Transverse colon (tissue), 4 donors: ENCODE measurements at regions not wholly inside any gene's neighbourhood (a gene's known extent, or its start where the extent isn't known, plus 50 kb on each side); places are given as distances from the start of the nearest gene placed in this dataset.

Experiments used
- DNase-seq: peaks from one replicate; pipeline ENCODE4 v3.0.0-alpha.2; 2019
- H3K27ac ChIP-seq, 4 donors: fragments of 200-600 bp; sonication (generic); 2 replicates each; pipeline ENCODE4 v1.5.1; 2016 to 2018; ENCODE audit warnings: inconsistent platforms in 4 of 4
- H3K27me3 ChIP-seq: fragments of 200-600 bp; sonication (generic); 2 replicates; pipeline ENCODE4 v1.5.1; 2017; ENCODE audit warnings: inconsistent platforms
- H3K36me3 ChIP-seq, 4 donors: fragments of 200-600 bp; sonication (generic); 2 replicates each; pipeline ENCODE4 v1.5.1; 2017 to 2019; ENCODE audit warnings: inconsistent platforms in 4 of 4
- H3K4me1 ChIP-seq, 4 donors: fragments of 200-600 bp; sonication (generic); 2 replicates each; pipeline ENCODE4 v1.5.1; 2017 to 2020; ENCODE audit warnings: inconsistent platforms in 4 of 4
- H3K4me3 ChIP-seq, 4 donors: fragments of 200-600 bp; sonication (generic); 1 replicate in 1 of 4; 2 replicates in 3 of 4; pipeline versions ENCODE4 v1.5.1 to v1.6.1; 2017 to 2019; ENCODE audit warnings: inconsistent platforms in 4 of 4
- H3K9me3 ChIP-seq, 2 donors: fragments of 200-600 bp; sonication (generic); 2 replicates each; pipeline ENCODE4 v1.5.1; 2017 to 2019; ENCODE audit warnings: inconsistent platforms in 2 of 2
- EP300 ChIP-seq: sonication (generic); formaldehyde crosslinking; IDR thresholded peaks from one replicate; pipeline ENCODE4 v1.6.1; 2017; ENCODE audit warnings: antibody characterized with exemption, low read depth
- POLR2A ChIP-seq: fragments of 450-650 bp; IDR thresholded peaks from one replicate; pipeline ENCODE4 v1.6.1; 2016; ENCODE audit warnings: antibody characterized with exemption, mild to moderate bottlenecking, moderate library complexity
- POLR2AphosphoS5 ChIP-seq, 3 donors: sonication (generic); formaldehyde crosslinking; IDR thresholded peaks; one replicate each; pipeline ENCODE4 v1.6.1; 2016; ENCODE audit warnings: antibody characterized with exemption in 3 of 3
- WGBS, 2 donors: methylation state at CpG; one replicate each; pipeline ENCODE4 v1.1.5; 2018; ENCODE audit warnings: low coverage in 1 of 2; 5-methylcytosine and 5-hydroxymethylcytosine counted together
- in situ Hi-C, 4 donors: fragments of 200-750 bp; cut with MboI; loops; one replicate each; pipeline versions ENCODE4 v1.15.0 to v1.15.1; 2017; ENCODE audit warnings: low sequenced_read_pairs in 3 of 4, low pct_ligation_motif_present in 1 of 4, low pct_unique_long_range_greater_than_20kb in 1 of 4
- intact Hi-C: fragments of 100-400 bp; cut with DNase I; formaldehyde crosslinking; loops from one replicate; pipeline ENCODE4 v1.15.1; 2023; ENCODE audit warnings: low total_unique reads
- TF ChIP-seq, protein P1 (sequence below), 5 experiments: fragments of 200-600 bp in 3 of 5; fragments of 450-650 bp in 2 of 5; sonication (generic) in 3 of 5; IDR thresholded peaks; 1 replicate in 2 of 5; 2 replicates in 3 of 5; pipeline ENCODE4 v1.5.1; 2016 to 2017; ENCODE audit warnings: antibody characterized with exemption in 5 of 5, inconsistent platforms in 3 of 5, mild to moderate bottlenecking in 2 of 5, moderate library complexity in 1 of 5

GRCh38 chr1:233460692-233461091 is 133.2 kb downstream of the MAP3K21 start:
- no peak overlapping the region for H3K27ac ChIP-seq
- TF ChIP-seq POLR2A (no peak), EP300 (no peak)
- TF ChIP-seq, protein P1, sequence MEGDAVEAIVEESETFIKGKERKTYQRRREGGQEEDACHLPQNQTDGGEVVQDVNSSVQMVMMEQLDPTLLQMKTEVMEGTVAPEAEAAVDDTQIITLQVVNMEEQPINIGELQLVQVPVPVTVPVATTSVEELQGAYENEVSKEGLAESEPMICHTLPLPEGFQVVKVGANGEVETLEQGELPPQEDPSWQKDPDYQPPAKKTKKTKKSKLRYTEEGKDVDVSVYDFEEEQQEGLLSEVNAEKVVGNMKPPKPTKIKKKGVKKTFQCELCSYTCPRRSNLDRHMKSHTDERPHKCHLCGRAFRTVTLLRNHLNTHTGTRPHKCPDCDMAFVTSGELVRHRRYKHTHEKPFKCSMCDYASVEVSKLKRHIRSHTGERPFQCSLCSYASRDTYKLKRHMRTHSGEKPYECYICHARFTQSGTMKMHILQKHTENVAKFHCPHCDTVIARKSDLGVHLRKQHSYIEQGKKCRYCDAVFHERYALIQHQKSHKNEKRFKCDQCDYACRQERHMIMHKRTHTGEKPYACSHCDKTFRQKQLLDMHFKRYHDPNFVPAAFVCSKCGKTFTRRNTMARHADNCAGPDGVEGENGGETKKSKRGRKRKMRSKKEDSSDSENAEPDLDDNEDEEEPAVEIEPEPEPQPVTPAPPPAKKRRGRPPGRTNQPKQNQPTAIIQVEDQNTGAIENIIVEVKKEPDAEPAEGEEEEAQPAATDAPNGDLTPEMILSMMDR (IDR thresholded peaks at IDR 0.05), result no peak
- H3K36me3 ChIP-seq, result no peaks in the 10 kb centered on the region
- in situ Hi-C loops (no loop called here), intact Hi-C loops (no loop called here)
- no peak overlapping the region for H3K4me3 ChIP-seq
- no peaks in the 10 kb centered on the region for H3K27me3 ChIP-seq
- no peaks in the 10 kb centered on the region for H3K4me1 ChIP-seq
- no peak for DNase-seq
- 50 to 67% methylated on average over 2 to 4 of the region's 4 CpGs for WGBS, 2 donors
- H3K9me3 ChIP-seq, result no peaks in the 10 kb centered on the region

GRCh38 chr1:233461847-233462246 is 134.3 kb downstream of the MAP3K21 start:
- intact Hi-C loops (no loop called here), in situ Hi-C loops (no loop called here)
- no peaks in the 10 kb centered on the region for H3K36me3 ChIP-seq
- no peaks in the 10 kb centered on the region for H3K9me3 ChIP-seq
- WGBS, 2 donors, result 73% methylated on average over 1 of the region's 1 CpG; no CpG with 5 or more reads in 1 of the 2 donors
- no peaks in the 10 kb centered on the region for H3K4me1 ChIP-seq
- no peak overlapping the region for H3K4me3 ChIP-seq
- no peaks in the 10 kb centered on the region for H3K27me3 ChIP-seq
- no peak for TF ChIP-seq POLR2A
- TF ChIP-seq POLR2AphosphoS5 (IDR thresholded peaks at IDR 0.05), result no peak
- TF ChIP-seq, protein P1 (IDR thresholded peaks at IDR 0.05), result no peak
- no peak for TF ChIP-seq EP300
- no peak for DNase-seq
- no peak overlapping the region for H3K27ac ChIP-seq

- intact Hi-C loops (no loop called here), in situ Hi-C loops (no loop called here)
- Histone ChIP-seq H3K27me3 (no peaks in the 10 kb centered on the region), H3K4me3 (no peak overlapping the region), H3K4me1 (no peaks in the 10 kb centered on the region), H3K27ac (no peak overlapping the region), H3K9me3 (no peaks in the 10 kb centered on the region), H3K36me3 (no peaks in the 10 kb centered on the region)
- DNase-seq, result no peak
- TF ChIP-seq, protein P1 (IDR thresholded peaks at IDR 0.05), result no peak
- TF ChIP-seq EP300 (no peak), POLR2AphosphoS5 (IDR thresholded peaks at IDR 0.05) (no peak), POLR2A (no peak)
- WGBS, 2 donors, result 83 to 100% methylated on average over 1 to 3 of the region's 3 CpGs
Measured at GRCh38 chr1:233463333-233463732, 135.8 kb downstream of the MAP3K21 start.

- TF ChIP-seq, protein P1 (IDR thresholded peaks at IDR 0.05), result no peak
Measured at GRCh38 chr1:233465745-233466343, 138.3 kb downstream of the MAP3K21 start.

More at GRCh38 chr1:233465745-233466343, 138.3 kb downstream of the MAP3K21 start:
- Histone ChIP-seq H3K4me3 (no peak overlapping the region), H3K36me3 (no peaks in the 10 kb centered on the region), H3K27ac (no peak overlapping the region), H3K9me3 (no peaks in the 10 kb centered on the region), H3K27me3 (no peaks in the 10 kb centered on the region), H3K4me1 (no peaks in the 10 kb centered on the region)
- no peak for DNase-seq
- WGBS, 2 donors, result 90 to 100% methylated on average over 1 to 28 of the region's 34 CpGs
- intact Hi-C loops, result no loop called here
- in situ Hi-C loops, result no loop called here
